ENCODE measurements at regions not wholly inside any gene's neighbourhood (a gene's known extent, or its start where the extent isn't known, plus 50 kb on each side); places are given as distances from the start of the nearest gene placed in this dataset.

DNA sequence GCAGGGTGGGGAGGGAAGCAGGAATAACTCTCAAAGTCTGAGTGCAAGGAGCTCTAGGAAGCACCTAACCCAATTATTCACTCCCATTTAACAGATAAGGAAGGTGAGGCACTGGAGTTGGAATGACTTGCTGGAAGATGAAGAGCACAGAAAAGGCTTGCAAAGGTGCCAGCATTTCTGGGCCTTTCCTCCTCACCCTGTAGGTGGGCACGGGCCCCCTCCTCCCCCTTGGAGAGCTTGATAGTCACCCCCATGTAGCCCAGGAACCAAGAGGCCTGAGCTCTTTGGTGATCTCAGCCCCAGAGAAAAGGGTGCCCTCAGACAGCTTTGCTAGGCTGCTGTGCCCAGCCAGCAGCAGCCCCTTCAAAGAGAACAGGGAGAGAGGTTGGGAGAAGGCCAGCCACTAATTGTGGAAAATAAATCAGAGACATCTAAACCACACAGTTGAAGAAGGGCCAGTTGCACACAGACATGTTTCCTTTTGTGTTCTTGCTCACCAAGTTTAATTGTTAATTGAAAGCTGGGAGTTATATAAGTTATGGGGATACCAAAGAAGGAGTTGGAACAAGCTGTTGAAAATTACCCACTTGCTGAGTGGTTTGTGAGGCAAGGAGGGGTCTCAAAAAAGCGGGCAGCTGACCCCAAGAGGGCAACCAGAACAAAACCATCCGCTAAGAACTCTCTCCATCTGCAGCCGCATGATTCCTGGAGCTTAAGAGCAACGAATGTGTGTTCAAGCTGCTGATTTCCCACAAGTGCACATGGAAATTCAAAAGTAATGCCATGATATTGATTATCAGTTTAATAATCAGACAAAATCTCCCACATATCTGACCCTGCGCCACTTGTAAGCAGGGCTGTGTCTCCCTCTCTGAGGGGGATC, 77.0 kb downstream of the MRPL14 start:
- no peak overlapping the region for H3K4me2 ChIP-seq (ENCODE audit: low read depth, low read length, poor library complexity, severe bottlenecking)

DNA sequence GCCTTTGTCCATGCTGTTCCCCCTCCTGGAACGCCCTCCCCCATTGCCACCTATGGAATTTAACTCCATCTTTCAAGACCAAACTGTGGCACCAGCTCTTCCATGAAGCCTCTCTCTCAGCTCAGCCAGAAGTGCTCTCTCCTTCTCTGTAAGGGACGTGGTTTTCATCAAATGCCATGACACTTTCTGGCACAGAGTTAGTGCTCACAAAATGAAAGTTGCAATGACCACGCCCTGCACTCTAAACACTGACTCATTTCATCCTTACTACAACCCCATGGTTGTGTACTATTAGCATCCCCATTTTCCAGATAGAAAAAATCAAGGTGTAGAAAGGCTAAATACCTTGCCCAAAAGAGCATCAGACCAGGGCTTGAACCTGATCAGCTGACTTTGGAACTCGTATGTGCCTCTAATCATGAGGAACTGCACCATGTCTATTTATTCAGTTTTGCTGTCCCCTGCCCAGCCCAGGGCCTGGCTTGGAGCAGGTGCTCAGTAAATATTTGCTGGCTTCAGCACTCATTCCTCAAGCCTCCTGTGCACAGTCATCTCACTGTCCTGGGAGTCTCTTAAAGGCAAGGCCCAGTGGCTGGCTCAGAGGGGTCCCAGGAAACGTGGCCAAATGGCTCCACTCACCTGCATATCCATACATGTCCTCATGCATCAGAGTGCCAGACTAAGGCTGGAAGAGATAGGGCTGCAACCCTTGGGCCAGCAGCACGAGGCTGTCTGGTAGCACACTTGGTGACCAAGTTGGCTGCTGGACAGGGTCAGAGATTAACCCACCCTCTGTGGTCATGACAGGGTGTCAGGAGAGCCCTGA, 77.9 kb downstream of the MRPL14 start:
- Histone ChIP-seq H3K9ac (ENCODE audit: low read depth, low read length, poor library complexity, severe bottlenecking) (no peak overlapping the region), H3K4me3 (ENCODE audit: low read length, poor library complexity, severe bottlenecking) (no peak overlapping the region), H3K4me2 (ENCODE audit: low read depth, low read length, poor library complexity, severe bottlenecking) (no peak overlapping the region), H3K9me3 (ENCODE audit: insufficient read depth, low read depth, low read length) (no peaks in the 10 kb centered on the region), H3K27me3 (ENCODE audit: insufficient read depth, low read length, poor library complexity, severe bottlenecking) (no peaks in the 10 kb centered on the region), H3K9me2 (replicated peaks; ENCODE audit: low read depth, low read length) (no peaks in the 10 kb centered on the region), H3K79me2 (ENCODE audit: insufficient read depth, low read length) (no peaks in the 10 kb centered on the region), H3K36me3 (ENCODE audit: insufficient read depth, low read length) (no peaks in the 10 kb centered on the region), H4K20me1 (ENCODE audit: insufficient read depth, low read length, poor library complexity, severe bottlenecking) (no peaks in the 10 kb centered on the region), H3F3A (ENCODE audit: low read depth) (no peaks in the 10 kb centered on the region), H3K4me1 (ENCODE audit: insufficient read depth, low read length, poor library complexity, severe bottlenecking) (no peaks in the 10 kb centered on the region), H2AFZ (ENCODE audit: low read length) (no peak overlapping the region)
- TF ChIP-seq, protein P1, sequence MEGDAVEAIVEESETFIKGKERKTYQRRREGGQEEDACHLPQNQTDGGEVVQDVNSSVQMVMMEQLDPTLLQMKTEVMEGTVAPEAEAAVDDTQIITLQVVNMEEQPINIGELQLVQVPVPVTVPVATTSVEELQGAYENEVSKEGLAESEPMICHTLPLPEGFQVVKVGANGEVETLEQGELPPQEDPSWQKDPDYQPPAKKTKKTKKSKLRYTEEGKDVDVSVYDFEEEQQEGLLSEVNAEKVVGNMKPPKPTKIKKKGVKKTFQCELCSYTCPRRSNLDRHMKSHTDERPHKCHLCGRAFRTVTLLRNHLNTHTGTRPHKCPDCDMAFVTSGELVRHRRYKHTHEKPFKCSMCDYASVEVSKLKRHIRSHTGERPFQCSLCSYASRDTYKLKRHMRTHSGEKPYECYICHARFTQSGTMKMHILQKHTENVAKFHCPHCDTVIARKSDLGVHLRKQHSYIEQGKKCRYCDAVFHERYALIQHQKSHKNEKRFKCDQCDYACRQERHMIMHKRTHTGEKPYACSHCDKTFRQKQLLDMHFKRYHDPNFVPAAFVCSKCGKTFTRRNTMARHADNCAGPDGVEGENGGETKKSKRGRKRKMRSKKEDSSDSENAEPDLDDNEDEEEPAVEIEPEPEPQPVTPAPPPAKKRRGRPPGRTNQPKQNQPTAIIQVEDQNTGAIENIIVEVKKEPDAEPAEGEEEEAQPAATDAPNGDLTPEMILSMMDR (conservative IDR thresholded peaks at IDR 0.05; ENCODE audit: low read length), result no peak
- TF ChIP-seq EZH2phosphoT487 (IDR thresholded peaks at IDR 0.05; ENCODE audit: borderline replicate concordance), result no peak

More for the DNA sequence above, 77.0 kb downstream of the MRPL14 start:
- TF ChIP-seq EZH2phosphoT487 (IDR thresholded peaks at IDR 0.05; ENCODE audit: borderline replicate concordance), result no peak
- TF ChIP-seq, protein P1 (conservative IDR thresholded peaks at IDR 0.05; ENCODE audit: low read length), result no peak
- Histone ChIP-seq H3K9me3 (ENCODE audit: insufficient read depth, low read depth, low read length) (no peaks in the 10 kb centered on the region), H3F3A (ENCODE audit: low read depth) (no peaks in the 10 kb centered on the region), H4K20me1 (ENCODE audit: insufficient read depth, low read length, poor library complexity, severe bottlenecking) (no peaks in the 10 kb centered on the region), H3K9ac (ENCODE audit: low read depth, low read length, poor library complexity, severe bottlenecking) (no peak overlapping the region), H3K4me1 (ENCODE audit: insufficient read depth, low read length, poor library complexity, severe bottlenecking) (no peaks in the 10 kb centered on the region), H3K36me3 (ENCODE audit: insufficient read depth, low read length) (no peaks in the 10 kb centered on the region), H3K4me3 (ENCODE audit: low read length, poor library complexity, severe bottlenecking) (no peak overlapping the region), H2AFZ (ENCODE audit: low read length) (no peak overlapping the region), H3K9me2 (replicated peaks; ENCODE audit: low read depth, low read length) (no peaks in the 10 kb centered on the region), H3K27me3 (ENCODE audit: insufficient read depth, low read length, poor library complexity, severe bottlenecking) (no peaks in the 10 kb centered on the region), H3K79me2 (ENCODE audit: insufficient read depth, low read length) (no peaks in the 10 kb centered on the region)

DNA sequence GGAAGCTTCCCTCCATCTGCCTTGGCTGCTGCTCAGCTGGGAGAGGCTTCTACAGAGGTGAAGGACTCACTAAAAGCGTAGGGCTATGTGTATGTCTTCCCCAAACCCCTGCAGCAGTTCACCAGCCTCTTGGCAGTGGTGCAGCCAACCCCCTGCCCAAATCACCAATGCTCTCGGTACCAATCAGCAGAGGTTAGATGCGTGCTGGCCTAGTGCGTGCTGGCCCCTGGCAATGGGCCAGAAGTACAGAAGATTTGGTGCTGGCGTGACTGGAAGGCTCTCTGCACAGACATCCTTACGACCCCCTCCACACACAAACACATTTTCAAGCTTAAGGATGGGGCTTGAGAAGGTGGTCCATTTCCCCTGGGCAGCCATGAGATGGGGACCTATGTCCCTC, 79.0 kb downstream of the MRPL14 start:
- Histone ChIP-seq H3K36me3 (ENCODE audit: insufficient read depth, low read length) (no peaks in the 10 kb centered on the region), H3K4me3 (ENCODE audit: low read length, poor library complexity, severe bottlenecking) (no peak overlapping the region), H3K4me1 (ENCODE audit: insufficient read depth, low read length, poor library complexity, severe bottlenecking) (peaks cover 3% of the 10 kb centered on the region), H3K9me2 (replicated peaks; ENCODE audit: low read depth, low read length) (no peaks in the 10 kb centered on the region), H3F3A (ENCODE audit: low read depth) (no peaks in the 10 kb centered on the region), H3K27me3 (ENCODE audit: insufficient read depth, low read length, poor library complexity, severe bottlenecking) (no peaks in the 10 kb centered on the region), H4K20me1 (ENCODE audit: insufficient read depth, low read length, poor library complexity, severe bottlenecking) (no peaks in the 10 kb centered on the region), H2AFZ (ENCODE audit: low read length) (no peak overlapping the region), H3K4me2 (ENCODE audit: low read depth, low read length, poor library complexity, severe bottlenecking) (no peak overlapping the region), H3K79me2 (ENCODE audit: insufficient read depth, low read length) (no peaks in the 10 kb centered on the region), H3K9me3 (ENCODE audit: insufficient read depth, low read depth, low read length) (no peaks in the 10 kb centered on the region), H3K9ac (ENCODE audit: low read depth, low read length, poor library complexity, severe bottlenecking) (no peak overlapping the region)
- TF ChIP-seq EZH2phosphoT487 (IDR thresholded peaks at IDR 0.05; ENCODE audit: borderline replicate concordance), result no peak
- TF ChIP-seq, protein P1 (conservative IDR thresholded peaks at IDR 0.05; ENCODE audit: low read length), result no peak
